ENCODE measurements at regions not wholly inside any gene's neighbourhood (a gene's known extent, or its start where the extent isn't known, plus 50 kb on each side); places are given as distances from the start of the nearest gene placed in this dataset.

GRCh38 chr4:97105347-97106099 lies 1037.8 kb downstream of the STPG2 start:
- TF ChIP-seq, protein P1, sequence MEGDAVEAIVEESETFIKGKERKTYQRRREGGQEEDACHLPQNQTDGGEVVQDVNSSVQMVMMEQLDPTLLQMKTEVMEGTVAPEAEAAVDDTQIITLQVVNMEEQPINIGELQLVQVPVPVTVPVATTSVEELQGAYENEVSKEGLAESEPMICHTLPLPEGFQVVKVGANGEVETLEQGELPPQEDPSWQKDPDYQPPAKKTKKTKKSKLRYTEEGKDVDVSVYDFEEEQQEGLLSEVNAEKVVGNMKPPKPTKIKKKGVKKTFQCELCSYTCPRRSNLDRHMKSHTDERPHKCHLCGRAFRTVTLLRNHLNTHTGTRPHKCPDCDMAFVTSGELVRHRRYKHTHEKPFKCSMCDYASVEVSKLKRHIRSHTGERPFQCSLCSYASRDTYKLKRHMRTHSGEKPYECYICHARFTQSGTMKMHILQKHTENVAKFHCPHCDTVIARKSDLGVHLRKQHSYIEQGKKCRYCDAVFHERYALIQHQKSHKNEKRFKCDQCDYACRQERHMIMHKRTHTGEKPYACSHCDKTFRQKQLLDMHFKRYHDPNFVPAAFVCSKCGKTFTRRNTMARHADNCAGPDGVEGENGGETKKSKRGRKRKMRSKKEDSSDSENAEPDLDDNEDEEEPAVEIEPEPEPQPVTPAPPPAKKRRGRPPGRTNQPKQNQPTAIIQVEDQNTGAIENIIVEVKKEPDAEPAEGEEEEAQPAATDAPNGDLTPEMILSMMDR (IDR thresholded peaks at IDR 0.05), result no peak
- no peak for TF ChIP-seq EZH2 (IDR thresholded peaks at IDR 0.05; ENCODE audit: borderline replicate concordance, insufficient read depth, low read depth, low read length, poor library complexity, severe bottlenecking)
